ENCODE measurements at regions not wholly inside any gene's neighbourhood (a gene's known extent, or its start where the extent isn't known, plus 50 kb on each side); places are given as distances from the start of the nearest gene placed in this dataset.

DNA sequence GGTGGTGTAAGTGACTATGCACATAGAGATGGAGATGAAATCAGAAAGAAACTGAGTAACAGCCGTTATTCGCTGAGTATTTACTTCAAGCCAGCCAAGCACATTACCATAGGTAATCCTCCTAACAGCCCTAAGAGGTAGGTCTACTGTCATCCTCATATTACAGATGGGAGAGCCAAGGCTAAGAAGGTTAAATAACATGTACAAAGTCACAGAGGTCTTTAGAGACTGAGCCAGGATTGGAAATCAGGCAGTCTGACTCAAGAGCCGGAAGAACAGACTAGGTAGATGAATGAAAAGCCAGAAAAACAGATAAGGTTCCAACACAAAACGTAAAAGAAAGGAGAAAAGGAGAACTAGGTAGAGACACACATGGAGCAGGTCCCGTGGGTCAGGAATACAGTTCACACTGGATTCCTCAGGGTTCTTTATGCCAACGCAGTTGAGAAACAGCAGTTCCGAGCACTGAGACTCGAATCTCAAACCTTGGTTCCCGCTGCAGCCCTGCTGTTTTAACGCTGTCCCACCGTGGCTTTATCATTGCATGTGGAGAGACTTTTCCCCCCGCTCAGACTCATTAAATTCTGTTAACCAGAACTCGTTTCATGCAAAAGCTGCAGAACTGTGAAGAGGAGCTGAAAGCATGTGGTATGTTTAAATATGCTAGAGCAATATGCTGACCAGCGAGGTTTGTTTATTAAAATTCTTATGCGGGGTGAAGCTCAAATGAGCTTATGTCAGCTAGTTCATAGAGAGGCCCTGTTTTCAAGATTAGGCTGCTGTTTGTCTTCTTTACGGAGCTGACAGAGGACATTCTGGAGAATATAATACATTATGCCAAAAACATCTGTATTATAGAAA is 537.9 kb downstream of the CD83 start:
- no peak overlapping the region for H3K4me2 ChIP-seq (ENCODE audit: low read length)
- no peaks in the 10 kb centered on the region for H3K79me2 ChIP-seq (replicated peaks; ENCODE audit: insufficient read depth, low read length)
- no peaks in the 10 kb centered on the region for H4K20me1 ChIP-seq (ENCODE audit: insufficient read depth)
- H3K4me3 ChIP-seq (ENCODE audit: low read length) = no peak overlapping the region
- no peaks in the 10 kb centered on the region for H3K9me2 ChIP-seq (ENCODE audit: insufficient read depth, low read length)
- H3F3A ChIP-seq (ENCODE audit: insufficient read depth, low read length, poor library complexity, severe bottlenecking) = no peaks in the 10 kb centered on the region
- H3K27ac ChIP-seq (ENCODE audit: low read length) = no peak overlapping the region
- H3K27me3 ChIP-seq (ENCODE audit: insufficient read depth, low read depth, low read length) = no peaks in the 10 kb centered on the region
- H3K9ac ChIP-seq (ENCODE audit: low read length) = no peak overlapping the region
- H3K36me3 ChIP-seq (ENCODE audit: insufficient read depth, low read length) = no peaks in the 10 kb centered on the region
- no peak overlapping the region for H2AFZ ChIP-seq (ENCODE audit: low read depth, low read length)
- no peaks in the 10 kb centered on the region for H3K9me3 ChIP-seq (ENCODE audit: low read length)
- no peak for TF ChIP-seq REST (IDR thresholded peaks at IDR 0.05; ENCODE audit: borderline replicate concordance)
- TF ChIP-seq MXI1 (conservative IDR thresholded peaks at IDR 0.05; ENCODE audit: poor library complexity, severe bottlenecking) = no peak
- no peak for TF ChIP-seq EZH2 (IDR thresholded peaks at IDR 0.05; ENCODE audit: borderline replicate concordance, insufficient read depth, low read length, poor library complexity, severe bottlenecking)
- no peak for TF ChIP-seq RAD21 (conservative IDR thresholded peaks at IDR 0.05)
- TF ChIP-seq TAF1 (IDR thresholded peaks at IDR 0.05; ENCODE audit: low read depth) = no peak
- TF ChIP-seq EP300 (conservative IDR thresholded peaks at IDR 0.05; ENCODE audit: poor library complexity, severe bottlenecking) = no peak
- TF ChIP-seq CTCF (IDR thresholded peaks at IDR 0.05; ENCODE audit: poor library complexity, severe bottlenecking) = no peak
- no peak for TF ChIP-seq SMC3 (conservative IDR thresholded peaks at IDR 0.05; ENCODE audit: poor library complexity)
- TF ChIP-seq POLR2AphosphoS5 (IDR thresholded peaks at IDR 0.05) = no peak

DNA sequence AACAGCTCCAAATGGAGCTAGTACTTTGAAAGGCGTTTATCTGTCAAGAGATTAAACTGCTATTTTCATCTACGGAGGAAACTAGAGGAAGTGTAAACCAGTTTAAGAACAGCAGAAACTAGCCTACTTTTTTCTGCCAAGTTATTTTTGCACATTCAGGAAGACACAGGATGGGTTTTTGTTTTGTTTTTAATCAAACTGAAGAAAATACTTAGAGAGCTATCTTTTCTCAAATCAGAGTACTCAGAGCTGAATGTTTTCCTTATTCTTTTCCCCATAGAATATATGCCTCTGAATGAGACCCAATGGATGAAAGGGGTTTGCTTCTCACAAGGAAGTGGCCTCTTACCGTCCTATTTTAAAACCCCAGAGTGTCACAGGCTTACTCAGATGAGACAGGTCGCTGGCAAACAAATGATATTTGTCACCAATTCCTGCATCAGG is 538.5 kb downstream of the CD83 start:
- no peaks in the 10 kb centered on the region for H3F3A ChIP-seq (ENCODE audit: insufficient read depth, low read length, poor library complexity, severe bottlenecking)
- no peaks in the 10 kb centered on the region for H3K9me3 ChIP-seq (ENCODE audit: low read length)
- H2AFZ ChIP-seq (ENCODE audit: low read depth, low read length) = no peak overlapping the region
- H4K20me1 ChIP-seq (ENCODE audit: insufficient read depth) = no peaks in the 10 kb centered on the region
- no peak overlapping the region for H3K27ac ChIP-seq (ENCODE audit: low read length)
- no peak overlapping the region for H3K4me3 ChIP-seq (ENCODE audit: low read length)
- TF ChIP-seq POLR2AphosphoS5 (IDR thresholded peaks at IDR 0.05) (no peak), EZH2 (IDR thresholded peaks at IDR 0.05; ENCODE audit: borderline replicate concordance, insufficient read depth, low read length, poor library complexity, severe bottlenecking) (no peak), CTCF (IDR thresholded peaks at IDR 0.05; ENCODE audit: poor library complexity, severe bottlenecking) (no peak), TAF1 (IDR thresholded peaks at IDR 0.05; ENCODE audit: low read depth) (no peak), REST (IDR thresholded peaks at IDR 0.05; ENCODE audit: borderline replicate concordance) (no peak), SMC3 (conservative IDR thresholded peaks at IDR 0.05; ENCODE audit: poor library complexity) (no peak), RAD21 (conservative IDR thresholded peaks at IDR 0.05) (no peak), MXI1 (conservative IDR thresholded peaks at IDR 0.05; ENCODE audit: poor library complexity, severe bottlenecking) (no peak), EP300 (conservative IDR thresholded peaks at IDR 0.05; ENCODE audit: poor library complexity, severe bottlenecking) (no peak)
- no peak overlapping the region for H3K9ac ChIP-seq (ENCODE audit: low read length)
- no peaks in the 10 kb centered on the region for H3K36me3 ChIP-seq (ENCODE audit: insufficient read depth, low read length)
- no peaks in the 10 kb centered on the region for H3K9me2 ChIP-seq (ENCODE audit: insufficient read depth, low read length)
- H3K79me2 ChIP-seq (replicated peaks; ENCODE audit: insufficient read depth, low read length) = no peaks in the 10 kb centered on the region
- no peaks in the 10 kb centered on the region for H3K27me3 ChIP-seq (ENCODE audit: insufficient read depth, low read depth, low read length)
- no peak overlapping the region for H3K4me2 ChIP-seq (ENCODE audit: low read length)
